NCI-H1417 (cell line): ENCODE measurements at regions not wholly inside any gene's neighbourhood (a gene's known extent, or its start where the extent isn't known, plus 50 kb on each side); places are given as distances from the start of the nearest gene placed in this dataset.

Source experiments
- DNase-seq, 3 experiments: peaks; one replicate each; lab custom pipeline; 2025; lab: John Stamatoyannopoulos, UW

DNA sequence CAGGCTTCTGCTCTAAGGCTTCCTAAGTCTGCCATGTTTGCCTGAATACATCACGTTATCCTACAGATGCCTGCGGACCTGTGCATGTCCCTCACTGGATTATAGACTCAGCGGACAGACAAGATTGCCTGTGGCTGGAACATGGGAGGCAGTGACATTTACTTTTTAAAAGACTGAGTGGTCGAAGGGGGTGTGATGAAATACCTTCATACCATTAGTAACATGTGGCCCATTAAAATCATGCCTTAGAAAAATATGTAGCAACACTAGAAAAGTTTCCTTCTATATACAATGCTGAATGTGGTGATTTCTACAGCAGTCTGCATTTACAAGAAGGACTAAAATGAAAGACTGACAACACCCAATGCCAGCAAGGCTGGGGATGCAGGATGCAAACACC, 154.4 kb downstream of the ASB1 start:
- no peak for DNase-seq

DNA sequence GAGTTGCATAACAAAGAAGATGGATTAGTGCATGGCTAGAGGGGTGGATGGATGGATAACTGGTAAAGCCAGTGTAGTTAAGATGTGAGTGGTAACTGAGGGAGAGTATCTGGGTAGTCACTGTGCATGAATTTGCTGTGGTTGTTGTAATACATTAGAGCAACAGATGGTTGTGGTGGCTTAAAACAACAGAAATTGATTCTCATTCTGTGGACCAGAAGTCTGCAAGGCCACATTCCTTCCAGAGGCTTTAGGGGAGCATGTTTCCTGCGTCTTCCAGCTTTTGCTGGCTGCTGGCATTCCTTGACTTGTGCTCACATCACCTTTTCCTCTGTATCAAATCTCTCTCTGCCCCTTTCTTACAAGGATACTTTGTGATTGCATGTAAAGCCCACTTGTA, 155.4 kb downstream of the ASB1 start:
- no peak for DNase-seq

DNA sequence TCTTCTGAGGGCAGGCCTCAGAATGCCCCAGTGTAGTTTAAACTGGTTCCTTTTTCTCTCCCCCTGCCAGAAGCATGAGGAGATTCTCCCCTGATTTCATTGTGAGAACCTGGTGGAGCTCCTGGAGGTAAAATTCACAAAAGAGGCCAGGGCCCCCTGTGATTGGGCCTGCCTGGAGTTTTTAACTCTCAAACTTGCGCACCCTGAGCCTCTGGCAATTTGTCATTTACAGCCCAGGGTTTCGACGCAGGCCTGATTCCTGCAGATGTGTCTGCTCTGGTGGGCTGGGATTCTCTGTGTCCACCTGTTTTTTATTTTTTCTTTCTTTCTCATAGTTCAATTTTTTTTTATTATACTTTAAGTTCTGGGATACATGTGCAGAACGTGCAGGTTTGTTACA, 157.9 kb downstream of the ASB1 start:
- DNase-seq = no peak

DNA sequence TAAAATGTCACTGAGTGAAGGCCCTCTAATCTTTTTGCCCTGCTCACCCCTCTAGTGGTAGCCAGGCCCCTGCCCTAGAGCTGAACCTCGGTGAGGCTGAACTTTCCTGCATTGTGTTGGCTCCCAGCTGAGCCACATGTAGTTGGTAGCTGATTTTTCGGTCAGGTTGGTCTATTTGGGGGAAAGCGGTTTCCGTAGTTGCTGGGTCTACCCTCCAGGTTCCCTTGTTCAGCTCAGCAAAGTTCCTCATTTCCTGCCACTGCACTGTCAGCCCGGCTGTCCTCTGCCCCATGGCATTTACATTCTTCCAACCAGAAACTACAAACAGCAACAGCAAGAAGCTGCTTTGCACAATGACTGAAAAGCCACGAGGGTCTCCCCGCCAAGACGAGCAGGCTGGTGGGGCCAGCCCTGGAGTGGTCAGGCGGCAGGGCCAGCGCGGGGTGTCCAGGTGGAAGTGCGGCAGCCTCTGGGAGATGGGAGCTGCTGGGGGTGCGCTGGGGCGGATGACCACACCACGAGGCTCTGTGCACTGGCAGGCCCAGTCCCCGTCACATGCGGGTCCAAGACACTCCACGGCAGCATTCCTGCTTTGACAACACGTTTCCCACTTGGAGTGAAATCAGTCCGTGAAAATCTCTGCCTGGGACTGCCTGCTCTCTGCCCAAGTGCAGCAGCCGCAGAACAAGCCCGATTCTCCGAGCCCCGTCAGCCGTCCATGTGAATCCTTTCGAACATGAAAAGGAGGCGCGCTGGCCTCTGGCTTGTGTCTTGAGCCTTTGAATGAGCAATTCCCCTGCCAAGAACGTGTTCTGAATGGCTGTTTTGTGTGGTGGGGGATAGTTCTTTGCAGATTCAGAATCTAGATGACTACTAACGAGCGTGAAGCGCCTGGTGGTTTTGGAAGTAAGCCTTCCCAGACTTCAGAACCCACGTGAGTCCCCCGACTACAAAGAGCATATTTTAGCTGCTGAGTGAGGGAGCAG, 159.4 kb downstream of the ASB1 start:
- DNase-seq = no peak

DNA sequence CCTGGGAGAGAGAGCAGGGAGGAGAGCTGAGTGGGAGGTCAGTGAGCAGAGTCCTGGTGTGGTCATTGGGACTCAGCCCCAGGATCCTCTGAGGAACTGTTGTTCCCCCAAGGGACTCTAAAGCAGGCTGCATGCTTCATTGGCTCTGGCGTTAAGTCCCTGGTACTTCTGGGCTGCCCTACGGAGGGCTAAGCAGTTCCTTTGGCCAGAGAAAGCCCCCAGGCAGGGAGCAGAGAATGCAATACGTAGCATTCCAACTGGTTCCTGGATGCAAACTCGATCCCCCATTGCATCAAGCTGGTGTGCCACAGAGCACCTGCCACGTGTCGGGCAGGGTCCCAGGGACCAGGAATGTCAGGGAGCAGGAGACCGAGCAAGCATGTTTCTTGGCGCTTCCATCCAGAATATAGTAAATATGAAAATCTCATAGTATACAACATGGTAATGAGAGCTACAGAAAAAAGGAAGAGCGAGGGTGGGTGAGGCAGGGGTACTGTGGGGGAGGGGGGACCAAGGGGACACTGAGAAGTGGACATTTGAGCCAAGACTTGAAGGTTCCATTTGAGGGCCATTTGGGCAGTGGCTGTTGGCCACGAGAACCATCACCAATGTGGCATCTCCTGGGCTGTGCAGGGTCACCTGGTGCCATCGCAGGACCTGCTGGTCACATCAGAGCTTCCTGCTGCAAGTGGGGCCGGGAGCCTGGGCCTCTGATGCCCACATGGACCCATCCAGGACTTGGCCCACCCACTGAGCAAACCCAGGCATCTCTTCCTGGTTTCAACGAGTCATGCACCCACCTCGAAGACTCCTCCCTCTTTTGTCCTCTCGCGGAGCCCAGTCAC, 160.4 kb downstream of the ASB1 start:
- no peak for DNase-seq

DNA sequence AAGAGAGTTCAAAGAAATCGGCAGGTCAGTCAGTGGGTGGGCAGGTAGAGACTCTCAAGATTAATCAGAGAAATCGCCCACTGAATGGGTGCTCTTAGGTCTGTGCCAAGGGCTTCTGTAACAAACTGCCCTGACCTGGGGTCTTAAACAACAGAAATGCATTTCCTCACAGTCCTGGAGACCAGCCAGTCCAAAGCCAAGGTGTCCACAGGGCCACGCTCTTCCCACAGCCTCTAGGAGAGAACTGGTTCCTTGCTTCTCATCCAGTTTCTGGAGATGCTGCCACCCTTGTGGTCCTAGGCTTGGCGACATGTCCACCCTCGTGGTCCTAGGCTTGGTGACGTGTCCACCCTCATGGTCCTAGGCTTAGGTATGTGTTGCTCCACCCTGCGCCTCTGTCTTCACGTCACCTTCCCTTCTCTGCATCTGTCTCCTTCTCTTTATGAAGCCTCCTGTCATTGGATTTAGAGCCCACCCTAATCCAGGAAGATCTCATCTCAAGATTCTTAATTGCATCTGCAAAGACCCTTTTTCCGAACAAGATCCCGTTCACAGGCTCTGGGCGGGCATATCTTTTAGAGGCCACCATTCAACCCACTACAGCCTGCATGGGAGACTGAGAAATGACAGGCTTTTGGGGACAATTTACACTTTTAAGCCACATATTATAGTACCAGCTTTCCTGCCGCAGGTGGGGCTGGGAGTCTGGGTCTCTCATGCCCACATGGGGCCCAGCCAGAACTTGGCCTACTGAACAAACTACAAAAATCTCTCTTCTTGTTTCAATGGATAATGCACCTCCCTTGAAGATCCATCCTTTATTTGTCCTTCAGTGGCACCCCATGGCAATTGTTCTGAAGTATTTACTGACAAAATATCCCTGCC, 161.3 kb downstream of the ASB1 start:
- DNase-seq = no peak

DNA sequence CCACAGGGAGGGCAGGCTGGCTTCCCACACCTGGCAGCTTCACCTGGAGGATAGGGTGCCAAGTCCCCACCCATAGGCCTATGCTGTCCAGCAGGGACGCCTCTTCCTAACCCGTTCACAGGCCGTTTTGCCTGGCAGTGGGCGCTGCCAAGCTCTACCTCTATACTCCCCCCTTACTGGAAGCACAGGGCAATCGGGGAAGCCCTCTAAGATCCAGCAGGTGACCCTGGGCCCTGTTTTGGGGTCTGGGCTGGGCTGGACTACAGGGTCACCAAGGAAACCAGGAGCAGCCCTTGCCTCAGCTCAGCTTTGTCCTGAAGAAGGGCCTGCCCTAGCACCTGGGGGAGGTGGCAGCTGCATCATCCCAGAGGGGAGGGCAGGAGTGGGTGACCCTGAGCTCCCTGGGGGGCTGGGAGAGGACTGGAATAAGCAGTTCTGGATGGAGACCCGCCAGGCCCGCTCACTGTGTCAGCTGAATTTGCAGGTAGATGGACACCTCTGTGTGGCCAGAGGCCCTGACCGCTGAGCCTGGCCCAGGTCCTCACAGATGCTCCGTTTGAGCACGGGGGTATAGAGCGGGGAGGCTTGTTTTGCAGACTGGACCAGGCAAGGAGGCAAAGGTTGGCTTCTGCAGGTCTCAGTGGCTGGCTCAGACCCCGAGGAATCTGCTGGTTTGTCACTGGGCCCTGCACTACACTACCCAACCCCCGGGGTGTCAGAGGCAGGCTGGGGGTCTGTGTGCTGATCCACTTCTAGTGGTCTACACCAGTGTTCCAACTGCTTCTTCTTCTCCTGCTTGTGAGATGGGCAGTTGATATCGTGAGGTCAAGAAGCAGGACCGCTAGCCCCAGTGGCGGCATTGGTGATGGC, 163.1 kb downstream of the ASB1 start:
- DNase-seq = no peak

DNA sequence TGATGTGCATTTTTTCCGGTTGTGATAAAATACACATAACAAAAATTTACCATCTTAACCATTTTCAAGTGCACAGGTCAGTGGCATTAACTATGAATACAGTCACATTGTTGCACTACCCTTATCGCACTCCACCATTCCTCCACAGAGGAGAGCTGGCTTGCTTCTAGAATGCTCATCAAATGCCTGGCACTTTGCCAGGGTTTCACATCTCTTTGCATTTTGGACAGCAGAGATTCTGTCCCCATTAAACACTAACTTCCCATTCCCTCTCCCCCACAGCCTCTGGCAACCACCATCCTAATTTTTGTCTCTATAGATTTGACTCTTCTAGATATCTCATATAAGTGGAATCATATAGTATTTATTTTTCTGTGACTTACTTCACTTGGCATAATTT, 165.0 kb downstream of the ASB1 start:
- no peak for DNase-seq

DNA sequence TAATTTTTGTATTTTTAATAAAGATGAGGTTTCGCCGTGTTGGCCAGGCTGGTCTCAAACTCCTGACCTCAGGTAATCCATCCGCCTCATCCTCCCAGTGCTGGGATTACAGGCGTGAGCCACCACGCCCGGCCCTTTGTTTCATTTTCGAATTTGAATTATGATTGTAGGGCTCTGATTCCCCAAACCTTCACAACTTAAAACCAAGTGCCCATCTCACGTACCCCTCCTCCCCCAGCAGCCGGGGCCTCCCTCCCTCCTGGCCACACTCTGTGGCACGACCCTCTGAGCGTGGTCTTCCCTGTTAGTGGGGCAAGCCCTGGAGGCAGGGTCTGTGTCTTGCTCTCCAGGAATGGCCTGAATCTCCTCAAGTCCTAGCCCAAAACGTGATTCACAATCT, 166.5 kb downstream of the ASB1 start:
- no peak for DNase-seq

DNA sequence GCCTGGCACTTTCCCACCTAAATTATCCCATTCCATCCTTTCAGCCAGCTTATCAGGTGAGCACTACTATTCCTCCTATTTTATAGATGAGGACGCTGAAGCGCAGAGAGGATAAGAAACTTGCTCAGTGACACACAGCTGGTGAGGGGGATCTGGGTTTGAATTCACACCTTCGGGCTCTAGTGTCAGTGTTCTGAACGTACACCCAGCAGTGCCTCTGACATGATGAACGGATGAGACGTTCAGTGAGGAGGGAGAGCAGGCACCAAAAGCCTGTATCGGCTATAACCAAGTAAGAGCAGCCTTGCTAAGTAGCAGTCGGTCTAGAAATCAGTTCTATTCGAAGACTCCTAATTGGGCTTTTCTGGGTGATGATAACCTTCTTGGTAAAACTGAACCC, 167.0 kb downstream of the ASB1 start:
- DNase-seq = no peak

DNA sequence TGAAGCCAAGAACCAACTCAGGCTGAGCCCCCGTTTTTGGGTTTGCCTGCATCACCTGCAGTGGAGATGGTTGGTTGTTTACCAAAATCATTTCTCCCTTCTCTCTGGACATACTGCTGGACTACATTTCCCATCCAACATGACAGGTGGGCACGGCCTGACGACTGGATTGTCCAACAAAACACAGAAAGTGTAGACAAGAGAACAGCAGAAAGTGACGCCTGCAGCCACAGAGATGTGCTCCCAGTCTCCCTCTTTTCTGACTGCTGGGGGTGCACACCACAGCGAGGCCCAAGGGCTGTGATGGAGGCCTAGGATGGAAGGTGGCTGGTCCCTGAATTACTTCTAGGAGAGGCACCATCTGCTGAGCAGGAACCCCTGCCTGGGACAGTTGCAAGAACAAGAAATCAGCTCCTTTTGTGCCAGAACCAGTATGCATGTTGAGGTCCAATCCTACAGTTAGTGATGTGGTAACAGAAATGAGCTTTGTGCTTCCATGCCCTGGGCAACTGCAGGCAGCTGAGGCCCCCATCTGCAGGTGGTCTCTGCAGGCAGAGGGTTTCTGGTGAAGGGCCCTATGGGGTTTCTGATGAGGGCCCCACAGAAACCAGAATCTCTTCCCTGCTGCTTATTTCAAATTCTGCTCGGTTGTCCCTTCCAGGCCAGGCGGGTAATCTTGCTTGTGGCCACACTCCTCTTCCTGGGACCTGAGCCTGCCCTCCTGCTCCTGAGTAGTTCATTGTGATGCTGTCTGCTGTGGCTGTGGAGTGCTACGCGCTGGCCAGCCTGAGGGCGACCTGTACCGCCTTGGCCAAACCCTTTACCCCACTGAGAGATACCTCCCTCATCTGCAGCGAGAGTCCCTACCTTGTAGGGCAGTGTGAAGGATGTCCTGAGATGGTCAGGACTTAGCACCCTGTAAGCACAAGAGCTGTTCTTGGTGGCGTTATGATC, 168.3 kb downstream of the ASB1 start:
- DNase-seq = no peak

DNA sequence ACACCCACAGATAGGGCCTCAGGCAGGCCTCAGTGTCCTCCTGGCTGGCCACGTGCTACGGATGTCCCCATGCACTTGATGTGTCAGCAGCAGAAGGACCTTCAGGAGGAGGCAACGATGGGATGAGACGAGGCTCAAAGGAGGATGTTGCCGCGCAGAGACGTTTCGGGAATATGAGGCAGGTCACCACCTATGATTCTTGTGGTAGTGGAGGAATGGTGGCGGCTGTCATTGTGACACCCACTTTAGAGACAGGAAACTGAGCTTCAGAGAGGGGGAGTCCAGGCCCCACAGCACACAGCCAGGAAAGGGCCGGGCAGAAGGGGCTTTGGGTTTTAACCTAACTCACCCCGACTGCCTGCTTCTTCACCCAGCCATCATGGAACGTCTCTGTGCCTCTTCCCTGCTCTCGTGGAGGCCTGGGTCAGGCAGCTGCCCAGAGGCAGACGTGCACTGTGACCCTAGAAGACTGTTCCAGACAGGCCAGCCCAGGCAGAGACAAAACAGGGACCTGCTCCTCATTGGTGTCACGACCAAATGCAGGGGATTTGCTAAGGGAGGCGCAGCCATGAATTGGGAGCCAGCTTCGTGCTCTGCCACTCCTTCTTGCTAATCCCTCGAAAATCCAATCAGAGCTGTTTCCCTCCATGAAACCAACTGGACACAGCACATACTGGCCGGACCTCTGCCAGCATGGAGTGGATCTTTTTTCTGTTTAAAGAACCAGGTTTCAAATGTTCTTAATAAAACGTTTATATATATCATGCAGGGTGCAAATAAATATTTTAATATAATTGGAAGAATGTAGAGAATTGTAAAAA, 169.2 kb downstream of the ASB1 start:
- no peak for DNase-seq

DNA sequence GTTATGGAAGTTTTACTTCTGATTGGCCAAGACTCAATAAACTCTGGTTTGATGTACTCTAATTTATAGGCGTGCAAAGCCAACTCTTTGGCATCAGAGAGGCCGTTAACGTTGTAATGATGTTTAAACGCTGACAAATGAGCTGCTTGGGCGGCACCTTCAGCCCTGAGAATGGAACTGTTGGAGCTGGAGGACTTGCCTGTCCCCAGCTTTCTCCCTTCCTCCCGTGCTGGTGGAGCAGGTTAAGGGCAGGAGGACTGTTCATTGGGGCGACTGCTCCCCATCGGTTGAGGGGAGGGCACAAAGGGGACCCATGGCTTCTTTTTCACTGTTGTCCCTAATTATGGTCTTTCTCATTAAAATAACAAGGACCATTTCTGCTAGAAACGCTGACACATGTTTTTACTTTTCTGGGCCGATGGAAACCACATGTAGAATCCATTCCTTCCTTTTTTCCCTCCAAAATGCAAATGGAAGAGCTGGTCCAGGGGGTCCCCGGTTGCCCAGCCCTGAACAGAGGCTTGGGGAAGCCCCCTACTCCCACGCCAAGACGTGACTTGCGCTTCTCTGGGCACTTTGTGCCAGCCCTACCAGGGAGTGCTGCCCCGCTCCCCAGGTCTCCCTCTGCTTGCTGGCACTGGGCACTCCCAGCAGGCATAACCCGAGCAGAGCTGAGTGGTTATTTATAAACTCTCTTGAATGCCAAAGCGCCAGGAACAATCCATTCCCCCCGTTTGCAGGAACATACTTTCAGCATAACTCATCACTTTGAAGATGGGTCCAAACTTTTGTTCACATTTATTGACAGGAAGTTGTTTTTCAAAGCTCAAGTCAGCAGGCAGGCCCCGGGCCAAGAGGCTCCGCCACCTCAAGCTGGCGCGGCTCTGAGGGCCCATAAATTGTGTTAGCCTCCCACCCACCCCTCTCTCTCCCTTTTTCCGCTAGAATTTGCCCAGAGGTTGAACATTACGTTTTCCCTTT, 170.1 kb downstream of the ASB1 start:
- no peak for DNase-seq

DNA sequence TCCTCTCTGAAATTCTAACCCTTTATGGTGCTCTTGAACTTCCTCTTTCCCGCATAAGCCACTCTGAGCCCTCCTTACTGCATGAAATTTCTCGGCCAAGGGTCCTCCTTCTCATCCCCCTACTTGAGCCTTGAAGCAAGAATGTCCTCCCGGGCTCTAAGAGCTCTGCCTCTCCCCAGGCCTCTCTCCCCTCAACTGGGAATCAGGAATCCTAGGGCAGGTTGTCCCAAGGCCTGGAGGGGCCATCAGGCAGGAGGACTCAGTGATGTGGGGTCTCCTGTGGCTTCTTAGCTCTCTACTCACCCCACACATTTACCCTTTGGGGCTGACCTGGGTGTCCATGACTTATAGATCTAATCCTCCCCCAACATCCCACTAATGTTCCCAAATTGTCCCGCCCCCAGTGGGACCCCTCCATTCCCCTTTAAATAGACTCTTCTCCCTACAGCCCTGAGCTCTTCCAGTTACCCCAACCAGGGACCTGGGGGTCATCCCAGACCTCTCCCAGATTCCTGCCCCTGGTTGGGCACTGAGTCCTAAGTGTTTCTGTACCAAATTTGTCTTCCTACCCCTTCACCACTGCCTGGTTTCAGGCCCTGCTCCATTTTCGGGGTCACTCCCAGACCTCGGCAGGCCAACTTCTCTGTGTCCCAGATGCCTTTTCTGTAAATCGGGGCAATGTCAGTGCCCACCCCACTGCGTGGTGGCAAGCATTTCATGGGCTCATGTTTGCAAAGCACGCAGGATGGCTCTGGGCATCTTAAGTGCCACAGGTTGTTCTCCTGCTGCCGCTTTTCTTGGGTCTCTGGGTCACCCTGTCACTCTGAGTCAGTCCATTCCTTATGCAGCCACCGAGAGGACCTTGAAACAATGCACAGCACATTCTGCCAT, 171.2 kb downstream of the ASB1 start:
- no peak for DNase-seq

DNA sequence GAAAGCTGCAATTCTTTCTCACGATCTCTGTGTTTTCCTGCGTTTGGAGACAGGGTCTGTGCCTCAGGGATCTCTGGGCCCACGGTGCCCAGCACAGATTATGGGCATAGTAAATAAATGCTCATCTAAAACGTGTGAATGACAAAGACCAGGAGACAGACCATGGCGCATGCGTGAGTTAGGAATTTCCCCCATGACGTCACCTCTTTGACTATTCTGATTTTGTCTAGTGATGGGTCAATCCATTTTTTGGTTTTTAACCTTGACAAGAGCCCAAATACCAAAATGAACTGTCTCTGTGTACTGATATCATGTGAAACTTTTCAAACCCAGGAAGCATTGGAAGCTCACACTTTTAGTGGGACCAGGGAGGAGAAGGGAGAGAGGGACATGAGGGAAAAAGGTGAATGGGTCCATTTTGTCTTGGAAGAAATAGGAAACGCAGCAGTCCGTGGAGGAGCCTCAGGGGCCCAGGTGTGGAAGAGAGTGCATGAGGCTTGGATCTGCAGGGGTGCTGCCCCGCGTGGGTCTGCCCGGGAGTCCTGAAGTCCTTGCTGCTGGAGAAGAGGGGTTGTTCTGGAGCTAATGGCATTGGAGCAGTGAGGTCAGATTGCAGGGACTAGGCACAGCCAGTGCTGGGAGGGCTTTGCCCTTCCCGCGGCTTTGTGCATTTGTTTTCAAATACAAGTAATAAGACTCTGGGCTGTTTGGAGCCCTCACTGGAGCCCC, 172.2 kb downstream of the ASB1 start:
- DNase-seq = no peak
